ENCODE measurements at regions not wholly inside any gene's neighbourhood (a gene's known extent, or its start where the extent isn't known, plus 50 kb on each side); places are given as distances from the start of the nearest gene placed in this dataset.

DNA sequence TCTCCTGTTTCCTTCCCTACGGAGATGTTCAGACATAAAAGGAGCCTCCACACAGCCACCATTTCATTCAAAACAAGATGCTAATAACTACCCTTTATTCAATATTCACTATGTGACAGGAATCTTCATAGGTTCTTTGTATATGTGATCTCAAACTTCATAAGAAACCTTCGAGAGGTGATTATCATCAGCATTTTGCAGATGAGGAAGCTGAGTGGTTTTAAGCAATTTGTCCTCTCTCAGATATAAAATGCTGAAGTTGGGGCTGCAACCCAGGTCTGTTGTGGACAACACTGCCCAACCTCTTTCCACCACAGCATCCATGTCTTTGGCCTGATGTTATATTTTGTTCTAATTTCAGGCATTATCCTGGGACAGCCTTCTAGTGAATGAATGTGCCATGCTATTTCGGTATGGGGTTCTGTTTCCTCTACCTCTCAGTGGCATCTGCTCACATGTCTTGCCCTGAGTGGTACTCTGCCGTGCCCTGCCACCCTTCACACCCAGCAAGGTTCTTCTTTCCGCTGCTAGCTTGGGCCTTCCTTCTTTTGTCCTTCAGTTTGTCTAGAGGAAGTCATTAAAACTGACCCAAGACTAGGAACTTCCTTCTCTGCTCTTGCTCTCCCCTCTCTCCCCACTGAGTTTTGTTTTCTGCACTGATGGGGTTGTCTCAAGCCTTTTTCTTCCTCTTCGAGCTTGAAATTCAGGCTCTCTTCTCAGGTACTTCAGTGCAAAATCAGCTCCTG lies 300.9 kb upstream of the PRDM1 start:
- no peak for DNase-seq (ENCODE audit: low spot score)
- ChIA-PET POLR2A (ENCODE audit: low non-redundant PET) (no interaction called here), CTCF (interaction anchor here (0.7 kb wide), 1 partner anchor 31 kb away, joined by 3 read pairs; no protein-coding TSS in a partner anchor)
- no peak overlapping the region for H3K27ac ChIP-seq
- TF ChIP-seq, protein P1, sequence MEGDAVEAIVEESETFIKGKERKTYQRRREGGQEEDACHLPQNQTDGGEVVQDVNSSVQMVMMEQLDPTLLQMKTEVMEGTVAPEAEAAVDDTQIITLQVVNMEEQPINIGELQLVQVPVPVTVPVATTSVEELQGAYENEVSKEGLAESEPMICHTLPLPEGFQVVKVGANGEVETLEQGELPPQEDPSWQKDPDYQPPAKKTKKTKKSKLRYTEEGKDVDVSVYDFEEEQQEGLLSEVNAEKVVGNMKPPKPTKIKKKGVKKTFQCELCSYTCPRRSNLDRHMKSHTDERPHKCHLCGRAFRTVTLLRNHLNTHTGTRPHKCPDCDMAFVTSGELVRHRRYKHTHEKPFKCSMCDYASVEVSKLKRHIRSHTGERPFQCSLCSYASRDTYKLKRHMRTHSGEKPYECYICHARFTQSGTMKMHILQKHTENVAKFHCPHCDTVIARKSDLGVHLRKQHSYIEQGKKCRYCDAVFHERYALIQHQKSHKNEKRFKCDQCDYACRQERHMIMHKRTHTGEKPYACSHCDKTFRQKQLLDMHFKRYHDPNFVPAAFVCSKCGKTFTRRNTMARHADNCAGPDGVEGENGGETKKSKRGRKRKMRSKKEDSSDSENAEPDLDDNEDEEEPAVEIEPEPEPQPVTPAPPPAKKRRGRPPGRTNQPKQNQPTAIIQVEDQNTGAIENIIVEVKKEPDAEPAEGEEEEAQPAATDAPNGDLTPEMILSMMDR (conservative IDR thresholded peaks at IDR 0.05; ENCODE audit: low read depth), result no peak

DNA sequence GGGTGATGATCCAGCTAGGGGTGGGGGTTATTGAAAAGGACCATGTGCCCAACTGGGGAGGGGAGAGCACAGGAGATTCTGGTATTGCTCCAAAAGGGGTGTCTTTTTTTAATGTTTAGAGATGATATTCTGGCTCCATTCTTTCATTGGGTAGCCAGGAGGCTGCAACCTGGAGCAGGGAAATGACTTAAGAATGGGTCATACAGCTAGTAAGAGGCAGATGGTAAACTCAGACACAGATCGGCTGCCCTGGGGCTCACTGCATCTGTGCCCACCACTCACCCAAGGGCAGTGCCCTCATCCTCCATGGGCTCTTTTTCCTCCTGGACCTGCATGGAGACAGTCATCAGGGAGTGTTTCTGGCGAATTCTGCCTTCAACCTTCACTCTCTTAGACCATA lies 302.0 kb upstream of the PRDM1 start:
- ChIA-PET POLR2A (ENCODE audit: low non-redundant PET) (no interaction called here), CTCF (no interaction called here)
- no peak overlapping the region for H3K27ac ChIP-seq
- TF ChIP-seq, protein P1 (conservative IDR thresholded peaks at IDR 0.05; ENCODE audit: low read depth), result no peak
- no peak for DNase-seq (ENCODE audit: low spot score)

DNA sequence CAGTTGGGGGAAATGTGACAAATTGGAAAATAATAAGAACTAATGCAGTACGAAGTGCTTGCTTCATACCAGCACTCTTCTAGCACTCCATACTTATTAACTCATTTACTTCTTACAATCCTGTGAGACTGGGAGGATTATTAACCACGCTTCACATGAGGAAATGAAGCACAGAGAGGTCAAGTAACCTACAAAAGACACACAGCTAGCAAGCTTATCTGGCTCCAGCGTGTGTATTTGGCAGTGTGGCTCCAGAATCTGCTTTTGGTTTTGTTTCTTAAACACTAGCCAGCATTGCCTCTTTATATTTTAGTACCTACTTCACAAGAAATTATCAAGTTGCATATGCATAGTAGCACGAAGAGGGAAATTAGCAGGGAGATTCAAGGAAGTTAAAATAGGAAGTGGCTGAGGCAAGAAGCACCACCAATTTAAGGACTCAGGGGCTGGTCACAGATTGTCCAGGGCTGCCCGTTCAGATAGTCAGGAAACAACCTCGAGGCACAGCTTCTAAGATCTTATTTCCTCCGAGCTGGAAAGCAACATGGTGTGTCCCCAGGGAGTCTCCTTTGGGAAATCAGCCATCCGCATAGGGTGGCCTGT lies 302.7 kb upstream of the PRDM1 start:
- POLR2A ChIA-PET (ENCODE audit: low non-redundant PET), result no interaction called here
- TF ChIP-seq, protein P1 (conservative IDR thresholded peaks at IDR 0.05; ENCODE audit: low read depth), result no peak
- CTCF ChIA-PET, result no interaction called here
- no peak for DNase-seq (ENCODE audit: low spot score)
- H3K27ac ChIP-seq, result no peak overlapping the region

DNA sequence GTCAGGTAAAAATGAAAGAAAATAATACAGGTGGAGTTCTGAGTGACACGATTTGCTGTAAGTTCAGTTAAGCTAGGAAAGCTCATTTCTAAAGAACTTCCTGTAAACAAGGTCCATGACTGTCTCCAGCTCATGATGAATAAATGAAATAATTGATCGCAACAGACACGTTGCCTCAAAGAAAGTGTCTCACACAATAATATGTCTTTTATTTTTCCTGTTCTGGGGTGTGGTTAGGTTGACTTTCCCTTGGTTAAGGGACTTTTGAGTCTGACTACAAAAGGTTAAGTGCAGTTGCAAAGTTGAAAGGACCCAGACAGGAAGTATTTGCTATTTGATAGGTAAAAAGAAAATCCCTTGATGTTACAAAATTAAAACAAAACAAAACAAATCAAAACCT lies 304.2 kb upstream of the PRDM1 start:
- TF ChIP-seq, protein P1 (conservative IDR thresholded peaks at IDR 0.05; ENCODE audit: low read depth), result no peak
- no peak for DNase-seq (ENCODE audit: low spot score)
- H3K27ac ChIP-seq, result no peak overlapping the region
- ChIA-PET CTCF (no interaction called here), POLR2A (ENCODE audit: low non-redundant PET) (no interaction called here)

DNA sequence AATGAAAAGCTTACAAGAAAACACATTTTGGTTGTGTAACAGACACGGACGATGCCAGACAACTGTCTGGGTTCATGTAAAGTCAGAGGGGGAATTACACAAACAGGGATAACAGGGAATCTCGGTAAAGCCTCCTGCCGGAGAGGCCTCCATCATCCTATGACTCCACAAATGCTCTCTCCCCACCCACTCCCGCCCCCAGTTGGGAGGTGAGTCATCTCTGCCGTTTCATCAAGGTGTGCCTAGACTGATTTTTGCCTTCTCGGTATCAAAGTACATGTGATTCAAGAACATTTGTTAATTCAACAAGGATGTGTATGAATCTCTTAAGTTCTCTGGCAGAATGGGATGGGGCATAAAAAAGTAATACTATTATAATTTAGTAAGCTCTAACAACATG lies 304.9 kb upstream of the PRDM1 start:
- CTCF ChIA-PET, result no interaction called here
- peak; percentile 69 for DNase-seq (ENCODE audit: low spot score)
- H3K27ac ChIP-seq, result no peak overlapping the region
- TF ChIP-seq, protein P1 (conservative IDR thresholded peaks at IDR 0.05; ENCODE audit: low read depth), result no peak
- POLR2A ChIA-PET (ENCODE audit: low non-redundant PET), result no interaction called here

DNA sequence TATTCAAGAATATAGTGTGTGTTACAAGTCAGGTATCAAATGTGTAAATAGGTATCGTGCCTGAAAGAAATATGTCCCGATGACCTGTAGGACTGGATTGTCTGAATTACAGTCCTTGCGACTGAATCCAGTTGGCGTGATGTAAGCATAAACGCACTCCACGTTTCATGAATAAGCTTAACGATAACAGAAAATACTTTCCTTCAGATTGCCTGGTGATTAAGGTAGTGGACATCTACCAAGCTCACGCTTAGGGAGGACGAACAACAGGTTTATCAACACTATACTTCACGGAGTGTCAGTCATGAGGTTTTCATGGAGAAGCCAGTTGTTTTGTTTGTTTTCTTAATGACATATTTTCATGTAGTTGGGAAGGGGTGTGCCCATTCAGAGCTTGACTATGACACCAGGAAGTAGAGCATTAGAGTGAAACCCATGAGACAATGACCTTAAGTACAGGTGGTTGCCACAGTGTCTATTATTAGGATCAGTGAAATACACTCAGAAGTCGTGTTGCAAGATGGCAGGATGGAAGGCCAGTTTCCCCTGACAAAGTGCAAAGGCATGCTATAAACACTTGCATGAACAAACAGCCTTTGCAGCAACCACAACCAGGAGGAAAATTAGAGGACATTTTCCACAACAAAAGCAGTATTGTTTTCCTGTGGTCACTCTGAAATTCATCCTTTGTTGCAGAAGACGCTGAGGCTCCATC lies 305.8 kb upstream of the PRDM1 start:
- TF ChIP-seq, protein P1 (conservative IDR thresholded peaks at IDR 0.05; ENCODE audit: low read depth), result no peak
- DNase-seq (ENCODE audit: low spot score), result no peak
- no peak overlapping the region for H3K27ac ChIP-seq
- POLR2A ChIA-PET (ENCODE audit: low non-redundant PET), result no interaction called here
- CTCF ChIA-PET, result no interaction called here
